ENCODE measurements at regions not wholly inside any gene's neighbourhood (a gene's known extent, or its start where the extent isn't known, plus 50 kb on each side); places are given as distances from the start of the nearest gene placed in this dataset.

GRCh38 chr16:79765901-79766394, 165.4 kb upstream of the MAF start:
- no peak for DNase-seq

DNA sequence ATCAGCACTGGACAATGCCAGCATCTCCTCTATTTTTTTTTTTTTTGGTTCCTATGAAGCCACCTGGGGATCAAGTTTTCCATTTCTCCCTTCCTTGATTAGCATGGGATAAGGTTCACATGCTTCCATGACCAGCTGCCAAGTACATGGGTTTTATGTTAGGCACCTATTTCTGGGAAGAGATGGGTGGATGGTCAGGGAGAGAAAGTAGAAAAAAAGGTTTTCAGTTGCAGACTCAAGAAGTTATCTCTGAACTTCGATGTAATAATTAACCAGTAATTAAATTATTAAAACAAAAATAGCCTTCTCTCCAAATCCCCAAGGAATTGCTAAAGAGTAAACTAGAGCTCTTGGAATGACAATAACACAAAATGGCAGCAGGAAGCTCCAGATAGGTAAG, 164.9 kb upstream of the MAF start:
- DNase-seq, result no peak

GRCh38 chr16:79764415-79765110, 164.0 kb upstream of the MAF start:
- DNase-seq, result no peak

- no peak for DNase-seq
Observed at GRCh38 chr16:79762217-79762616, 161.7 kb upstream of the MAF start.

DNA sequence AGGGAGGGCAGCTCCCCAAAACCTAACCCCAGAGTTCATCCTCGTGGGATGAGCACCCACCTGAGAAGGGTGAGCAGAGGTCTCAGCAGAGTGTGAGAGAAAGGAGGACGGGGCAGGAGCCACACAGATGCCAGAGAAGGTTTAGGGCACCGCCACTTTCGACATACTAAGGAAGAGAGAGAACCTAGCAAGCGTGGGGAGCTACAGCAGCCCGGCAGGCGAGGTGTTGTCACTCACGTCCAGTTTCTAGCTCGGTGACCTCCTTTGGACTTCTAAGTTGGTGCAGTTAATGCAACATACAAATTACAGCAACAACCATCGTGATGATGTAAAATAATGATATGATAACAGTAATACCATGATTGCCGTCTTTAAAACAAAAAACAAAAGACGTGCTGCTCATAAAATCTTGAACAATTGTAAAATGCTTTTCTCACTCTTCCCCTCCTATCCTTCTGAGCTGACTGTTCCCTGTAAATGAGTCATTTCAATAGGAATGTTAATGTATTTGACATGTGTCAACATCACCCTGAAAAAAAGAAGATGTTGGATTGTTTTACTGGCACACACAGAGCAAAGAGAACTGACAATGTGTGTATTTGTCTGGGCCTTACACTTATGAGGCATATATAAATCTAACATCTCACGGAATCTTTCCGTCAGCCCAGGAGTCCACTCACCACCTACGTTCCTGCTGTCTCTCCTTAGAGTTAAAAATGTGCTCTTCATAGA, 158.2 kb upstream of the MAF start:
- no peak for DNase-seq

DNA sequence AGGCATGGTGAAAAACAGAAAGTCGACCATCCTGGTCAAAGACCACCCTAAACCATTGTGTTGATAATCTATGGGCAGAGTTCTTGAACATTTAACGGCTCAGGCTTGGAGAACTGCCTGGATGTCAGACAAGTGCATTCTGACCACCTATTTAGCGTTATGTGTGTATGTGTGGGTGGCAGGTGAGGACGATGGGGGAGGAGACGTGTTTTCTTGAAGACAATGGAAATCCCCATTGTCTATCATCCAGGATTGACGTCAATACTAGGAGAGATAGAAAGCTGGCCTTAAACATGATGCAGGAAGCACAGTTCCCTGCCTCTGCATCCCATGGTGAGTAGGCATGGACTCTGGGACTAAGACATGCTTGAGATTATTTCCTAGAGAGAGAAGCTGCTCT, 157.4 kb upstream of the MAF start:
- no peak for DNase-seq

DNA sequence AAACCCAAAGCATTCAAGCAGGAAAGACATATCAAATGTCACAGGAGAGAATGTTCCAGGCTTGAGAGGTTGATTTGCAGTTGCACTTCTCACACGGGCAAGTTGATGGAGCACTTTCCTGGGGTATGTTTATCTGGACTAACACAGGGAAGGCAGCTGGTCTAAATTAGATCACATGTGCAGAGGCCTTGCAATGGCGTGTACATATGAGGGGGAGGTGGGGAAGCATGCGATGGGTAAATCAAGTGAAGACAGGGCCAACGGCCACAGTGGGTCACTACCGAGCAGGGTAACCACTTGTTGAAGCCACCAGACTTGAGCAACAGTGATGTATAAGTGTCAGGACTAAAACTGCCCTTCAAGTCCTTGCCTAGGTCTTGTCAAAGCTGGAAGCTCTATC, 156.6 kb upstream of the MAF start:
- no peak for DNase-seq

DNA sequence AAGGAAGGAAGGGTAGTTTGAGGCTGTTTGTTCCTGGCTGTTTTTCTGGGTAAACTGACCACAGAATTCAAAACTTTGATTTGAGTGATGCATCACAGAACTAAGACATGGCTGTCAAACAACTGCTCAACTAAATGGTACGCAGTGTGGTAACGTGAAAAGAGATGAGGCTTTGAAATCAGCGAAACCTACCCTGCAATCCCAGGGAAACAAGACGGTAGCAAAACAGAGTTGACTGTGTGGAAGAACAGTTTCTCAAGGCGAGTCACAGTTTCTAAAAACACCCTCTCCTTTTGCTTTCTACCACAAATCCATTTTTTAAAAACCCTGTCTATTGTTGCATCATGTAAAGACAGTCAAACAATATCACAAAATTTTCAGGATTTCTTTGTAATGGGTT, 156.0 kb upstream of the MAF start:
- no peak for DNase-seq

GRCh38 chr16:79754501-79754900, 154.0 kb upstream of the MAF start:
- DNase-seq, result no peak

- DNase-seq, result no peak
Observed at GRCh38 chr16:79754081-79754480, 153.5 kb upstream of the MAF start.

GRCh38 chr16:79753286-79753685, 152.7 kb upstream of the MAF start:
- no peak for DNase-seq

- no peak for DNase-seq
Observed at GRCh38 chr16:79752396-79752795, 151.9 kb upstream of the MAF start.

GRCh38 chr16:79751471-79752184, 151.1 kb upstream of the MAF start:
- DNase-seq, result no peak

DNA sequence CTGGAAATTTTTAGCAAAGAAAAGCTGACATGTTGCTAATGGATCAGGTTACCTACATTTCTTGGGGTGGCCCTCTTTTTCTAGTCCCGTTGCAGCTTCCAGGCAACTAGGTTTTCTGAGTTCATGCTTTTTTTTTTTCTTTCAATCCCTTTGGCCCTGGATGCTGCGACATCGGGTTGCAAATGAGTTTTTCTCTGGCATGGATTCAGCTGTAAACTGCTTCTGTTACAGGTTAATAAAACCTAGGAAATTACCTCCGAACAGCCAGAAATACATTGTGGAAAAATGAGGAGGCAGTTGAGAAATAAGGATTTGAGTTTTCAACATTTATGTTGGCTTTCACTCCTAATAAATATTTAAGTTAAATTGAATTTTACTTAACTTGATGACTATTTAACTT, 149.8 kb upstream of the MAF start:
- no peak for DNase-seq

DNA sequence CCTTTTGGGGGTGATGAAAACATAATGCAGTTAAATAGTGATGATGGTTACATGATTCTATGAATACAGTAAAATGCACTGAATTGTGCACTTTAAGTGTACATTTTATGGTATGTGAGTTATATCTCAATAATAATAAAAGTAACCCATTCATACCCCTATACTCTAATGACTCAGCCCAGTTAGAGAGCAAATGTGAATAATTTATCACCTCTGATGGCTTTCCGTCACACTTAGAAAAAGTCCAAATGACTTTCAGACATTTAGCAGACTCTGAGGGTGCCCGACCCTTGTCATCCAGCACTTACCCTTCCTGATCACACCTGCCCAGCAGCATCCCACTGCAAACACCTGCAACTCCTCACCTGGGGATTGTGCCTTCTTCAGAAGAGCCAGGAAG, 148.1 kb upstream of the MAF start:
- no peak for DNase-seq

DNA sequence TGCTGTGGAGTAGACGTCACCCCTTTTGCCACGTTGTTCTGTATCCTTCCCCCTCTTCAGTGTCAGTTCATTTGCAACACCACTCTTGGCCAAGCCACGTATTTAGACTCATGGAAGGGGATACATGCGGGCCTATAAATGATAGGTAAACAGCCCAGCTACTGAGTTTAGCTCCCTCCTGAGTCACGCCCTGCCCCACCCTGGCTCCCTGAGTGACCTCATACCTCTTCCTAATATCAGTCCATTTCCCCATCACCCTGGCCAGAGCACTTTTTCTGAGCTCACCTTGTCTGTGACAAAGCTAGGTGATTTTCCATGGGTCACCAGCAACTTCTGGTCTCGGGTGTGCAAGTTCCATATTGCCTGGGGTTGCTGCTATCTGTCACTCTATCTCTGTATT, 147.2 kb upstream of the MAF start:
- no peak for DNase-seq

DNA sequence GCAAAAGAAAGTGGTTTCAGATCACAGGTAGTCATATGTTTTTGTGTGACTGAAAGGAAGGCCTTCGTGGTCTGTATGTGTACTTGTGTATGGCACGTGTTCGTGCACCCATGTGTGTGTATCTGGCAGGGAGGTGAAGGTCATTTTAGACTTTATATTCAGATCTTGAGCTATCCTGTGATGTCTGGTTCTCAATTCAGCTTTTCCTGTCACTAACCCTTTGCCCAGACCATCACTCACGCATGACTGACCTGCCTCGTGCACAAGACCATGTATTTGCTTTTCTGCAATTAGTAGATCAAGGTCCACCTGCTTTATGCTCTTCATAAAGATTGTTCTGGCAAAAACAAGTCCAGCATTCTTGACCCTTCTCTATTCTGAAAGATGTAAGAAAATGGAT, 139.7 kb upstream of the MAF start:
- DNase-seq, result no peak

DNA sequence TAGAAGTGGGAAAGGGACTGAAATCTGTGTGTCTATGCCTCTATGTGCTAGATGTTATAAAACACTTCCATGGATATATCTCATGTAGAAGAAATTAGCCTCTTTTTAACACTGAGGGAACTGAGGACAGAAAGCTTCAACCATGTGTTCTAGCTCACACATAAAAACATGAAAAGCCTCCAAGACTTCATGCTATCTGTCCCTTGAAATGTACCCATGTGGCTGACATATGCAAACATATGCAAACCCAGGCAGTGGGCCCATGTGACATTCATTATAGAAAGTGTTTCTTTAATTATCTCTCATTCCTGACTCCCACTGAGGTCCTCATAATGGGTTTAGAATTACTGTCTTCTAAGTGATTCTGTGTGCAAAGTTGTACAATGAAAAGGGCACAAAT, 134.7 kb upstream of the MAF start:
- no peak for DNase-seq

DNA sequence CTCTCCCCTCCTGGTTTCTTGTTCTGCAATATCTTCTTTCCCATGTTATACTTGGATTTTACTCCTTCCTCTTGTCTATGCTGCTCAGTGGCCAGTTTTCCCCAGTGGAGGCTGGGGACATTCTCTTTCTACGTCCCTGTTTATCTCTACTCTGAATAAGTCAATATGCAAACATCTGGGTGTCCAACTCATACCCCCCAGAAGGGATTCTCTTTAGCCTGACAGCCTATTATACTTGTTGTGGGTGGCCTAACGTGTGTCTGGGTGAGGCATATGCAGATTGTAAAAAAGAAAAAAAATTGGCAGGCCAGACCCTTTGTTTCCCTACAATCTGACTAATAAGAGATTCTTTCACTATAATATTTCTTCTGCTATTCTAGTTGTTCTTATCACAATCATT, 134.2 kb upstream of the MAF start:
- no peak for DNase-seq

DNA sequence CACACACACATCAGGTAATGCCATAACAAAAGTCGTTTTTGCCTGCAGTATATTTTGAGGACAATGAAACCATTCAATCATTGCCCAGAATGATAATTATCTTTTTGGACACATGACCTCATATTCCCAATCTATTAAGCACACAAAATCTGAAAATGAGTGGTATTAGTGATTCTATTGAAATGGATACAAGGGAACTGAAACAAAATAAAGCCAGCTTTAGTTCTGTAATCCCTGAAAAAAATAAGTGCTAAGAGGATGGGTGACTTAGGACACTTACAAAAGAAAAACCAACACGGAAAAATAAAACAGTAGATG, 128.3 kb upstream of the MAF start:
- no peak for DNase-seq

GRCh38 chr16:79728048-79728922, 127.7 kb upstream of the MAF start:
- no peak for DNase-seq

- no peak for DNase-seq
Observed at GRCh38 chr16:79726902-79727301, 126.4 kb upstream of the MAF start.

DNA sequence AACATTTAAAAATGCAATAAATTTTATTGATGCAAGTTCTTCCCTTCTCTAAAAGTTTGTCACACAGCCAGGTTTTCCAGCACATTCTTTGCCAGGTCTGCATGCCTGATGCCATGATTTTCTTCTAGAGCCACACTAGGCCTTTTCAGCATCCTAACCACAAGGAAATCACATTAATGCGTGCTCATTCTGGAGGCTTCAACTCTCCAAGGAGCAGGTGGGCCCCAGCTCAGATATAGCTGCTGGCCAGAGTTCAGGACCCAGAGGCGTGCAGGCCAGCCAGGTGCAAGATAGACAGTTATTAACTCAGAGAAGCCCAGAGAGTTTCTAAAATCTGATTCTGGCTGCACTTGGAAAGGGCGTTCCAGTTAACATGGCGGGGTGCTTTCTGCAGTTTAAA, 124.5 kb upstream of the MAF start:
- no peak for DNase-seq

Data from stimulated activated CD4-positive, alpha-beta T cell treated with anti-CD3 and anti-CD28 coated beads, Interleukin-12 subunit alpha, Interleukin-12 subunit beta, amount 100 ng/mL, for 4 hours (primary cell).